GDM1 (cell line): ENCODE measurements at regions not wholly inside any gene's neighbourhood (a gene's known extent, or its start where the extent isn't known, plus 50 kb on each side); places are given as distances from the start of the nearest gene placed in this dataset.

Experiments
- DNase-seq: peaks from one replicate; lab custom pipeline; 2025; lab: John Stamatoyannopoulos, UW

GRCh38 chr18:10216791-10217190 lies 237.6 kb upstream of the APCDD1 start:
- no peak for DNase-seq

GRCh38 chr18:10217211-10217610 lies 237.2 kb upstream of the APCDD1 start:
- DNase-seq = no peak

GRCh38 chr18:10225300-10225699 lies 229.1 kb upstream of the APCDD1 start:
- no peak for DNase-seq

GRCh38 chr18:10226971-10227370 lies 227.5 kb upstream of the APCDD1 start:
- no peak for DNase-seq

GRCh38 chr18:10228326-10228725 lies 226.1 kb upstream of the APCDD1 start:
- DNase-seq = no peak

- DNase-seq = no peak
Observed at GRCh38 chr18:10229458-10229857, 225.0 kb upstream of the APCDD1 start.

- no peak for DNase-seq
Observed at GRCh38 chr18:10230072-10230471, 224.4 kb upstream of the APCDD1 start.

GRCh38 chr18:10231220-10231619 lies 223.2 kb upstream of the APCDD1 start:
- DNase-seq = no peak

GRCh38 chr18:10232062-10232461 lies 222.4 kb upstream of the APCDD1 start:
- no peak for DNase-seq

- no peak for DNase-seq
Observed at GRCh38 chr18:10233082-10233875, 221.2 kb upstream of the APCDD1 start.

GRCh38 chr18:10234281-10234680 lies 220.2 kb upstream of the APCDD1 start:
- no peak for DNase-seq

- DNase-seq = no peak
Observed at GRCh38 chr18:10234912-10235660, 219.3 kb upstream of the APCDD1 start.

GRCh38 chr18:10235661-10235952 lies 218.8 kb upstream of the APCDD1 start:
- no peak for DNase-seq

- DNase-seq = no peak
Observed at GRCh38 chr18:10239103-10239502, 215.3 kb upstream of the APCDD1 start.

- DNase-seq = no peak
Observed at GRCh38 chr18:10239991-10240634, 214.3 kb upstream of the APCDD1 start.

- DNase-seq = no peak
Observed at GRCh38 chr18:10240973-10241372, 213.5 kb upstream of the APCDD1 start.

- DNase-seq = no peak
Observed at GRCh38 chr18:10241579-10241978, 212.9 kb upstream of the APCDD1 start.

GRCh38 chr18:10242936-10243680 lies 211.3 kb upstream of the APCDD1 start:
- no peak for DNase-seq

- DNase-seq = no peak
Observed at GRCh38 chr18:10244341-10244740, 210.1 kb upstream of the APCDD1 start.

- no peak for DNase-seq
Observed at GRCh38 chr18:10245031-10245845, 209.2 kb upstream of the APCDD1 start.

GRCh38 chr18:10245846-10246175 lies 208.6 kb upstream of the APCDD1 start:
- DNase-seq = no peak
